Glomerular endothelial cell (primary cell): ENCODE measurements at regions not wholly inside any gene's neighbourhood (a gene's known extent, or its start where the extent isn't known, plus 50 kb on each side); places are given as distances from the start of the nearest gene placed in this dataset.
"Not testable (repeated sequence)": the region's sequence is repeated elsewhere in the genome, so short reads cannot be mapped to it uniquely, and the experiment has no call there.

Experiments
- DNase-seq: peaks from one replicate; pipeline ENCODE4 v3.0.0-alpha.2; 2011; ENCODE audit warnings: low read depth, low spot score; ENCODE audit errors: extremely low read depth

DNA sequence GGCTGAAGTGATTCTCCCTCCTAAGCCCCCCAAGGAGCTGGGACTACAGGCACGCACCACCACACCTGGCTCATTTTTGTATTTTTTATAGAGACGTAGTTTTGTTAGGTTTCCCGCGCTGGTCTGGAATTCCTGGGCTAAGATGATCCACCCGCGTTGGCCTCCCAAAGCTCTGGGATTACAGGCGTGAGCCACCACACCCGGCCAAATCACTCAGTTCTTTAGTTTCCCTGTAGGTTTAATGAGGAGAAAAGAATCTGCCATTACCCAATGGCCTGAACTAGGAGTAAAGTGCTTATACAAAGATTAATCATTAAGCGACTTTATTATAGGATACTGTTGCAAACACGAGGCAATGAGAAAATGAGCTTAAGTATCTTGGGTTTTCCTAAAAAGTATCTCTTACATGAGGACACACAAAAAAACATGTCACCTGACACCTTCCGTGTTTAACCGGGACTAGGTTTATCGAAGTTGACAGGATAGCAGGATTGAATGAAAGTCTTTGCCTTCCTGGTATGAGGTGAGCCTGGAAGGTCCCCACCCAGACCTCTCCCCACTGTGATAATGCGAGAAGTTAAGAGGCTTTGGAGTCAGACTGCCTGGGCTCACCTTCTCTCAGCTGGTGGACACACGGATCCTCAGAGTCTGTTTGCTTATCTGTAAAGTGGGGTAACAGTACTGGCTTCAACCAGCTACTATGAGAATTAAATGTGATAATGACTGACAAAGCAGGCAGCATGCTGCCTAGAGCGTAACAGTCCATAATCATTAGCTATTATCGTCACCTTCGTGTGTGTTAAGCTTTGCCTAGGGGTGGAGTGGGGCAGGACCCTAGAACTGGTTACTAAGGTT is 133.5 kb upstream of the KRAS start:
- DNase-seq, result no peak

DNA sequence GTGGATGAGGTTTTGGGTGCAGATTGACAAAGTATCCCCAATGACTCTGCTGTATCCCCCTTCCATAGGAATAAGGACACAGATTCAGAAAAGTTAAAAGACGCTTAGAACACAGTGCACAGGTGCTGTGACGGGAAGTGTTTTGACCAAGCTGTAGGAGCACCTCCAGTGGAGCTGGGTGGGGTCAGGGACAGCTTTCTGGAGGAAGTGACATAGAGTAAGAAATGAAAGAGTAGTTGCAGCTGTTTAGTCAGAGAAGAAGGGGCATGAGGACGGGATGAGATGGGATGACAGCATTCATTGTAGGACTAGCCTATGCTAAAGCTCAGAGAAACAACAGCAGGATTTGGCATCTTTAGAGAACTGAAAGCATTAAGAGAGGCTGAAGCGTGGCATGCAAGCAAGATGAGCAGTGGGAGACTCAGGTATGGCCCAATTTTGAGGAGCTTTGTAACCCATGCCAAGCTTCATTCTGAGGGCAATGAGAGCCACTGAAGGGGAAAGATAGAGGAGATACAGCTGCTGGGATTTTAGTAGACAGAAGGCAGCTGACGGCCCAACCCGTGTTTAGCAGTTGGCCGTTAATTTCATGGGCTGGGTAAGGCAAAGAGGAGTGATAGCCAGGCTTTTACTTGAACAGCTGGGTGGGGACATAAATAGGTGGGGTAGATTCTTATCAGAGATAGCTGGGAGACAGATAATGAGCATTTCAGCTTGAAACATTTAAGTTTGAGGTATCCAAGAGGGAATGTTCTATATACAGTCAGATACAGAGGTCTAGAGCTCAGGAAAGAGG is 131.8 kb upstream of the KRAS start:
- DNase-seq, result no peak

DNA sequence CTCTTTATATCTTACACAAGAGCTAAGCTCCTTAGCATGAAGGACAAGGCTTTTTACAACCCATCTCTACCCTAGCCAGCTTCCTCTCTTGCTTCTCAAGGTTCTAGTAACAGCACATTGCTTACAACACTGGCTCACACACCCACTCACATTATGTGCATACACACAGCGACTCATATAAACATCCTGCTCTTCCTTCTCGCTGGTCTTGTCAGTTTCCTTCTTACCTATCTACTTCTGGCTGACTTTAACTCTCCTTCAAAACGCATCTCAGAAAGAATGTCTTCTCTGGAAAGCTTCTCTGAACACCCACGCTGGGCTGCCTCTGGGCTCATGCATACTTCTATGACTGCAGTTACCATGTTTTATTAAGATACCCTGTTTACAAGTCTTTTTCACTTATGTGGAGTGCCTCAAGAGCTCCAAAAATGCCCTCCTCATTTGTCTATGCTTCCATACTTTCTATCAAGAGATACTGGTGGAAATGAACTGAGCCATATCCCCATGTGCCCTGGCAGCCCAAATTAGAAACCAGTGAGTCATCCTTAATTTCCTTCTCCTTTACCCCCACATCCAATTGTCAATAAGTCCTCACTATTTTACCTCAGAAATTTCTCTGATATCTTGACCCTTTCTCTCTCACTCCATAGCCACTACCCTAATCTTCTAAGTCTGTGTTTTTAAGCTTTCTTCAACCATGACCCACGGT is 126.9 kb upstream of the KRAS start:
- no peak for DNase-seq

- DNase-seq, result no peak
Measured at GRCh38 chr12:25376985-25377384, 126.3 kb upstream of the KRAS start.

- DNase-seq, result no peak
Measured at GRCh38 chr12:25376407-25376806, 125.7 kb upstream of the KRAS start.

GRCh38 chr12:25372969-25373817 is 122.5 kb upstream of the KRAS start:
- no peak for DNase-seq

GRCh38 chr12:25372002-25372401 is 121.3 kb upstream of the KRAS start:
- no peak for DNase-seq

DNA sequence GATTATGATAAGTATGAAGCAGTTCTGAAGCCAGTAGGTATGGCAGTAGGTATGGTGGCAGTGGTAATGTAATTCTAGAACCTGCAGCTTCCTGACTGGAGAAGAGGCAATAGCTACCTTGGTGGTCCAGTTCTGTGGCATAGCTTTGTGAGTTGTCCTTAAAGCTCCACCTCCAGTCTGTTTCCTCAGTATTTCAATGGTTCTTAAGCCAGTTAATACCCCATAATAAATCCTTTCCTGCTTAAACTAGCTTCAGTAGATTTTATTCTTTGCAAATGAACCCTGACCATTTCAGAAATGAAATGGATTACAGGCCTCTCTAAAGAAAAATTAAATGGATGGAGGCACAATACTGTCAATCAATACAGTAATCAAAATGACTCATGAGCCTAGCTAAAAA is 117.8 kb upstream of the KRAS start:
- no peak for DNase-seq

GRCh38 chr12:25366122-25366521 is 115.4 kb upstream of the KRAS start:
- DNase-seq, result no peak

- no peak for DNase-seq
Measured at GRCh38 chr12:25365340-25365730, 114.6 kb upstream of the KRAS start.

GRCh38 chr12:25364529-25365339 is 114.0 kb upstream of the KRAS start:
- no peak for DNase-seq

- no peak for DNase-seq
Measured at GRCh38 chr12:25362646-25363045, 111.9 kb upstream of the KRAS start.

DNA sequence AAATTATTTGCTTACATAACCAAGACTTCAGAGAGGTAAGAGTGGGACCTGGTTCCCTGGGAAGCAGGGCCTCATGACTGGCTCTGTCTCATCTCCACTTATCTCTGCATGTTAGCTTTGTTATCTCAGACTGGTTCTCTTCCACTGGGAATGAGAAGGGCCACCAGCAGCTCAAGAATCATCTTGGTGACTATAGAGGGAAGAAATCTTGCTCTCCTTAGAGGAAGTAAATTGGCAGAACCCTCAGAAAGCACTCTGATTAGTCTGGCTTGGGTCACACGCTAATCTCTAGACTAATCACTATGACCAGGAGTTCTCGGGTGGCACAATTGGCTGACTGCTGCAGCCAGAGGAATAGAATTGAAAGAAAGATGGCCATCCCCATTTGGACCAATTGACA is 110.8 kb upstream of the KRAS start:
- no peak for DNase-seq

- no peak for DNase-seq
Measured at GRCh38 chr12:25357595-25357994, 106.9 kb upstream of the KRAS start.

GRCh38 chr12:25352942-25353341 is 102.2 kb upstream of the KRAS start:
- DNase-seq, result not testable (repeated sequence)

- DNase-seq, result no peak
Measured at GRCh38 chr12:25352083-25352918, 101.6 kb upstream of the KRAS start.

DNA sequence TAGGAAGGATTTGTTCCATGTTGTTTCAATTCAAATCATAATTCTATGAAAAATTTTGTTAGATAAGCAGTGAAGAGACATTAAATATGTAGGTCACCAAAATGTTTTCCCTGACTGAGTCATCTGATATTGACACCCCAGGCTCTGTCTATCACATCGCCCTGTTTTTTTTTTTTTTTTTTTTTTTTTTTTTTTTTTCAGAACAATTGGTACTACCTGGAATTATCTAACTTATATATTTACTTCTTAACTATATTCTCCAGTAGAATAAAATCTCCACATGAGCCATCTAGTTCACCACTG is 97.8 kb upstream of the KRAS start:
- DNase-seq, result no peak

GRCh38 chr12:25347716-25348592 is 97.2 kb upstream of the KRAS start:
- DNase-seq, result no peak
